ENCODE measurements at regions not wholly inside any gene's neighbourhood (a gene's known extent, or its start where the extent isn't known, plus 50 kb on each side); places are given as distances from the start of the nearest gene placed in this dataset.

GRCh38 chr1:72745413-72745812 lies 463.1 kb upstream of the NEGR1 start:
- TF ChIP-seq CTCF (conservative IDR thresholded peaks at IDR 0.05; ENCODE audit: low read depth in 2 of 2) (no peak), NANOG (IDR thresholded peaks at IDR 0.05; ENCODE audit: borderline replicate concordance) (no peak), EZH2 (IDR thresholded peaks at IDR 0.05; ENCODE audit: low read depth, unreplicated experiment) (no peak), POLR2AphosphoS5 (IDR thresholded peaks at IDR 0.05; ENCODE audit: low read depth) (no peak), REST (IDR thresholded peaks at IDR 0.05; ENCODE audit: unreplicated experiment) (no peak), JUNB (IDR thresholded peaks at IDR 0.05; ENCODE audit: unreplicated experiment) (no peak), EZH2phosphoT487 (IDR thresholded peaks at IDR 0.05; ENCODE audit: unreplicated experiment) (no peak), ZNF331 (CRISPR knock-in tag; IDR thresholded peaks at IDR 0.05; ENCODE audit: low read depth) (no peak), ZNF114 (CRISPR knock-in tag; IDR thresholded peaks at IDR 0.05) (no peak), CREB1 (CRISPR knock-in tag; IDR thresholded peaks at IDR 0.05; ENCODE audit: low read depth) (no peak), STAT1 (IDR thresholded peaks at IDR 0.05; ENCODE audit: unreplicated experiment) (no peak), ZNF462 (CRISPR knock-in tag; IDR thresholded peaks at IDR 0.05) (no peak), ETS1 (IDR thresholded peaks at IDR 0.05) (no peak)

All from GM23338 (cell line).